Kidney epithelial cell (primary cell): ENCODE measurements at regions not wholly inside any gene's neighbourhood (a gene's known extent, or its start where the extent isn't known, plus 50 kb on each side); places are given as distances from the start of the nearest gene placed in this dataset.
"Not testable (repeated sequence)": the region's sequence is repeated elsewhere in the genome, so short reads cannot be mapped to it uniquely, and the experiment has no call there.

Experiments
- DNase-seq: peaks from one replicate; pipeline ENCODE4 v3.0.0-alpha.2; 2010; ENCODE audit warnings: low read depth
- H3K27me3 ChIP-seq: 2 replicates; pipeline ENCODE4 v1.6.0; 2011; ENCODE audit warnings: low read length; ENCODE audit not compliant: control insufficient read depth, insufficient read depth
- H3K36me3 ChIP-seq: 2 replicates; pipeline ENCODE4 v1.5.1; 2011; ENCODE audit warnings: low read length; ENCODE audit not compliant: control insufficient read depth, insufficient read depth
- H3K4me3 ChIP-seq: 2 replicates; pipeline ENCODE4 v1.5.1; 2011; ENCODE audit warnings: low read depth, mild to moderate bottlenecking, control low read depth, low read length
- CTCF ChIP-seq: IDR thresholded peaks from 2 replicates; pipeline ENCODE4 v1.5.1; 2011; ENCODE audit warnings: mild to moderate bottlenecking, moderate library complexity, low read length, control low read depth, inconsistent platforms; ENCODE audit not compliant: insufficient read depth, poor library complexity, severe bottlenecking

- peaks cover 11% of the 10 kb centered on the region for H3K27me3 ChIP-seq
- no peak for TF ChIP-seq CTCF
Measured at GRCh38 chr18:10131460-10132395, 217.9 kb downstream of the VAPA start.

GRCh38 chr18:10133516-10133915, 219.7 kb downstream of the VAPA start:
- TF ChIP-seq CTCF: no peak
- DNase-seq: no peak
- no peaks in the 10 kb centered on the region for H3K36me3 ChIP-seq
- H3K27me3 ChIP-seq: peaks cover 5% of the 10 kb centered on the region
- H3K4me3 ChIP-seq: no peak overlapping the region

More at GRCh38 chr18:10131460-10132395, 217.9 kb downstream of the VAPA start:
- no peak for DNase-seq
- Histone ChIP-seq H3K36me3 (no peaks in the 10 kb centered on the region), H3K4me3 (peak overlapping the region; percentile 26)

- Histone ChIP-seq H3K27me3 (peaks cover 5% of the 10 kb centered on the region), H3K4me3 (no peak overlapping the region), H3K36me3 (no peaks in the 10 kb centered on the region)
- no peak for TF ChIP-seq CTCF
- DNase-seq: no peak
Measured at GRCh38 chr18:10134204-10134603, 220.4 kb downstream of the VAPA start.

- H3K4me3 ChIP-seq, H3K27me3 ChIP-seq, H3K36me3 ChIP-seq, DNase-seq: not testable (repeated sequence)
Measured at GRCh38 chr18:10134749-10135148, 220.9 kb downstream of the VAPA start.

- H3K4me3 ChIP-seq: no peak overlapping the region
- no peak for TF ChIP-seq CTCF
- H3K27me3 ChIP-seq: peaks cover 5% of the 10 kb centered on the region
- DNase-seq: no peak
- no peaks in the 10 kb centered on the region for H3K36me3 ChIP-seq
Measured at GRCh38 chr18:10135302-10135926, 221.6 kb downstream of the VAPA start.

GRCh38 chr18:10138719-10139118, 224.9 kb downstream of the VAPA start:
- Histone ChIP-seq H3K4me3 (no peak overlapping the region), H3K36me3 (no peaks in the 10 kb centered on the region), H3K27me3 (no peaks in the 10 kb centered on the region)
- no peak for TF ChIP-seq CTCF
- DNase-seq: no peak
